AG09309 (cell line): ENCODE measurements at regions not wholly inside any gene's neighbourhood (a gene's known extent, or its start where the extent isn't known, plus 50 kb on each side); places are given as distances from the start of the nearest gene placed in this dataset.

Experiments
- DNase-seq: peaks from one replicate; pipeline ENCODE4 v3.0.0-alpha.2; 2010; ENCODE audit warnings: low read depth
- H3K4me3 ChIP-seq: 2 replicates; pipeline ENCODE4 v1.5.1; 2011; ENCODE audit warnings: mild to moderate bottlenecking, low read depth, low read length, moderate library complexity; ENCODE audit not compliant: control insufficient read depth
- TF ChIP-seq, protein P1 (sequence below): IDR thresholded peaks from 2 replicates; pipeline ENCODE4 v1.5.1; 2011; ENCODE audit warnings: mild to moderate bottlenecking, low read depth, low read length, inconsistent platforms; ENCODE audit not compliant: insufficient read depth, control insufficient read depth; ENCODE audit errors: missing control alignments

DNA sequence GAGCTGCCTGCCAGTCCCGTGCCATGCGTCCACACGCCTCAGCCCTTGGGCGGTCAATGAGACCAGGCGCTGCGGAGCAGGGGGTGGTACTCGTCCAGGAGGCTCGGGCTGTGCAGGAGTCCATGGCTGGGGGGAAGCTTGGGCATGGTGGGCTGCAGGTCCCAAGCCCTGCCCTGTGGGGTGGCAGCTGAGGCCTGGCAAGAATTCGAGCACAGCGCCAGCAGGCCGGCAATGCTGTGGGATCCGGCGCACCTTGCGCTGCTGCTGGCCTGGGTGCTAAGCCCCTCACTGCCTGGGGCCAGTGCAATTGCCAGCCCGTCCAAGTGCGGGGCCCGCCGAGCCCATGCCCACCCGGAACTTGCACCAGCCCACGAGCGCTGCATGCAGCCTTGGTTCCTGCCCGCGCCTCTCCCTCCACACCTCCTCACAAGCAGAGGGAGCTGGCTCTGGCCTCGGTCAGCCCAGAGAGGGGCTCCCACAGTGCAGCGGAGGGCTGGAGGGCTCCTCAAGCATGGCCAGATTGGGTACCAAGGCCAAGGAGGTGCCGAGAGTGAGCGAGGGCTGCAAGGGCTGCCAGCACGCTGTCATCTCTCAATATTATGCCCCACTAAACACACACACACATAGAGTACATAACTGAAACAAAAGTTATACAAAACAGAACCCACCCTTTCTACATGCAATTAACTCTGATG is 307.7 kb downstream of the LMO4 start:
- TF ChIP-seq, protein P1, sequence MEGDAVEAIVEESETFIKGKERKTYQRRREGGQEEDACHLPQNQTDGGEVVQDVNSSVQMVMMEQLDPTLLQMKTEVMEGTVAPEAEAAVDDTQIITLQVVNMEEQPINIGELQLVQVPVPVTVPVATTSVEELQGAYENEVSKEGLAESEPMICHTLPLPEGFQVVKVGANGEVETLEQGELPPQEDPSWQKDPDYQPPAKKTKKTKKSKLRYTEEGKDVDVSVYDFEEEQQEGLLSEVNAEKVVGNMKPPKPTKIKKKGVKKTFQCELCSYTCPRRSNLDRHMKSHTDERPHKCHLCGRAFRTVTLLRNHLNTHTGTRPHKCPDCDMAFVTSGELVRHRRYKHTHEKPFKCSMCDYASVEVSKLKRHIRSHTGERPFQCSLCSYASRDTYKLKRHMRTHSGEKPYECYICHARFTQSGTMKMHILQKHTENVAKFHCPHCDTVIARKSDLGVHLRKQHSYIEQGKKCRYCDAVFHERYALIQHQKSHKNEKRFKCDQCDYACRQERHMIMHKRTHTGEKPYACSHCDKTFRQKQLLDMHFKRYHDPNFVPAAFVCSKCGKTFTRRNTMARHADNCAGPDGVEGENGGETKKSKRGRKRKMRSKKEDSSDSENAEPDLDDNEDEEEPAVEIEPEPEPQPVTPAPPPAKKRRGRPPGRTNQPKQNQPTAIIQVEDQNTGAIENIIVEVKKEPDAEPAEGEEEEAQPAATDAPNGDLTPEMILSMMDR, result no peak
- no peak for DNase-seq
- H3K4me3 ChIP-seq, result no peak overlapping the region

- TF ChIP-seq, protein P1, result no peak
- DNase-seq, result no peak
- no peak overlapping the region for H3K4me3 ChIP-seq
Measured at GRCh38 chr1:87638636-87639035, 310.0 kb downstream of the LMO4 start.

- no peak overlapping the region for H3K4me3 ChIP-seq
- TF ChIP-seq, protein P1, result no peak
- DNase-seq, result no peak
Measured at GRCh38 chr1:87641996-87642395, 313.3 kb downstream of the LMO4 start.

- DNase-seq, result no peak
- H3K4me3 ChIP-seq, result no peak overlapping the region
- TF ChIP-seq, protein P1, result no peak
Measured at GRCh38 chr1:87642581-87643221, 314.0 kb downstream of the LMO4 start.

DNA sequence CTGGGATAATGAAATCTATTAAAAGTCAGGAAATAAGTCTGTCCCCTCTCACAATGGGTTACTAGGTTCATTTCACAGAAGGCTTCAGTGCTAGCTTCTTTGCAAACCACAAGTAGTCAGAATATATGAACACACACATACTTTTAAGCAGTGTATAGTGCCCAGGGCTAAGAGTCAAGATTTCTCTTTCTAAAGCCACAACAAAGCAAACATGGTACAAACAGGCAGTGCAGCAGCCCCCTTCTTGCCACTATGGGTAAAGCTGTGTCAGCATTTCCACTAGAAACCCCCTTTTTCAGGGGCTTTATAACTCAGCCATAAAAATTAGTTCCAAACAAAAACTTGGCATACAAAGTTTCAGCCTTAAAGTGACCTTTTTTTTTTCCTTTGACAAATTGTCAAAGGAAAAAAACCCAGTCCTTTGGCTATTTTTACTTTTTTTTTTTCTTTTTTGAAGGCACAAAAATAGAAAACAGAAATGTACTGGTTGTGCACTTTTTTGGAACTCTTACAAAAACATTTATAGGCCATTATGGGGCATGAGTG is 315.4 kb downstream of the LMO4 start:
- DNase-seq, result no peak
- H3K4me3 ChIP-seq, result no peak overlapping the region
- TF ChIP-seq, protein P1, result no peak

GRCh38 chr1:87644579-87645190 is 316.0 kb downstream of the LMO4 start:
- TF ChIP-seq, protein P1, result no peak
- peak; percentile 37 for DNase-seq
- no peak overlapping the region for H3K4me3 ChIP-seq
